PC-9 (cell line): ENCODE measurements at regions not wholly inside any gene's neighbourhood (a gene's known extent, or its start where the extent isn't known, plus 50 kb on each side); places are given as distances from the start of the nearest gene placed in this dataset.

Experiments used
- EZH2 ChIP-seq: fragments of 200-600 bp; sonication (generic); IDR thresholded peaks from 2 replicates; pipeline ENCODE4 v1.8.0; 2017; ENCODE audit warnings: antibody characterized with exemption, low read depth
- TF ChIP-seq, protein P1 (sequence below): fragments of 200-600 bp; sonication (generic); conservative IDR thresholded peaks from 2 replicates; pipeline ENCODE4 v1.6.1; 2017; ENCODE audit warnings: mixed run types, antibody characterized with exemption, mild to moderate bottlenecking, moderate library complexity

GRCh38 chr2:212929971-212930370 is 221.4 kb downstream of the IKZF2 start:
- TF ChIP-seq, protein P1, sequence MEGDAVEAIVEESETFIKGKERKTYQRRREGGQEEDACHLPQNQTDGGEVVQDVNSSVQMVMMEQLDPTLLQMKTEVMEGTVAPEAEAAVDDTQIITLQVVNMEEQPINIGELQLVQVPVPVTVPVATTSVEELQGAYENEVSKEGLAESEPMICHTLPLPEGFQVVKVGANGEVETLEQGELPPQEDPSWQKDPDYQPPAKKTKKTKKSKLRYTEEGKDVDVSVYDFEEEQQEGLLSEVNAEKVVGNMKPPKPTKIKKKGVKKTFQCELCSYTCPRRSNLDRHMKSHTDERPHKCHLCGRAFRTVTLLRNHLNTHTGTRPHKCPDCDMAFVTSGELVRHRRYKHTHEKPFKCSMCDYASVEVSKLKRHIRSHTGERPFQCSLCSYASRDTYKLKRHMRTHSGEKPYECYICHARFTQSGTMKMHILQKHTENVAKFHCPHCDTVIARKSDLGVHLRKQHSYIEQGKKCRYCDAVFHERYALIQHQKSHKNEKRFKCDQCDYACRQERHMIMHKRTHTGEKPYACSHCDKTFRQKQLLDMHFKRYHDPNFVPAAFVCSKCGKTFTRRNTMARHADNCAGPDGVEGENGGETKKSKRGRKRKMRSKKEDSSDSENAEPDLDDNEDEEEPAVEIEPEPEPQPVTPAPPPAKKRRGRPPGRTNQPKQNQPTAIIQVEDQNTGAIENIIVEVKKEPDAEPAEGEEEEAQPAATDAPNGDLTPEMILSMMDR, result no peak
- no peak for TF ChIP-seq EZH2
